ENCODE measurements at regions not wholly inside any gene's neighbourhood (a gene's known extent, or its start where the extent isn't known, plus 50 kb on each side); places are given as distances from the start of the nearest gene placed in this dataset.
"Not testable (repeated sequence)": the region's sequence is repeated elsewhere in the genome, so short reads cannot be mapped to it uniquely, and the experiment has no call there.

GRCh38 chr3:103926936-103927335 is 1439.8 kb upstream of the ALCAM start:
- DNase-seq, result no peak

- no peak for DNase-seq
These were observed 1438.8 kb upstream of the ALCAM start for GRCh38 chr3:103927896-103928295.

- no peak for DNase-seq
These were observed 1429.6 kb upstream of the ALCAM start for GRCh38 chr3:103937094-103937493.

GRCh38 chr3:103947062-103947461 is 1419.6 kb upstream of the ALCAM start:
- no peak for DNase-seq

GRCh38 chr3:103949693-103950092 is 1417.0 kb upstream of the ALCAM start:
- no peak for DNase-seq

GRCh38 chr3:103950676-103951075 is 1416.0 kb upstream of the ALCAM start:
- no peak for DNase-seq

GRCh38 chr3:103953796-103954195 is 1412.9 kb upstream of the ALCAM start:
- DNase-seq, result no peak

GRCh38 chr3:103960819-103961218 is 1405.9 kb upstream of the ALCAM start:
- DNase-seq, result no peak

- no peak for DNase-seq
These were observed 1403.1 kb upstream of the ALCAM start for GRCh38 chr3:103963599-103963998.

- no peak for DNase-seq
These were observed 1400.9 kb upstream of the ALCAM start for GRCh38 chr3:103965764-103966163.

GRCh38 chr3:103966749-103967148 is 1400.0 kb upstream of the ALCAM start:
- DNase-seq, result no peak

- DNase-seq, result no peak
These were observed 1398.6 kb upstream of the ALCAM start for GRCh38 chr3:103968131-103968530.

GRCh38 chr3:103968751-103969150 is 1398.0 kb upstream of the ALCAM start:
- DNase-seq, result peak; percentile 2

GRCh38 chr3:103976931-103977339 is 1389.8 kb upstream of the ALCAM start:
- DNase-seq, result no peak

GRCh38 chr3:103977417-103977816 is 1389.3 kb upstream of the ALCAM start:
- DNase-seq, result no peak

GRCh38 chr3:103991461-103992115 is 1375.1 kb upstream of the ALCAM start:
- peak; percentile 47 for DNase-seq

GRCh38 chr3:103992469-103992868 is 1374.2 kb upstream of the ALCAM start:
- no peak for DNase-seq

- DNase-seq, result no peak
These were observed 1361.8 kb upstream of the ALCAM start for GRCh38 chr3:104004956-104005355.

- DNase-seq, result no peak
These were observed 1360.9 kb upstream of the ALCAM start for GRCh38 chr3:104005815-104006214.

GRCh38 chr3:104018541-104018940 is 1348.2 kb upstream of the ALCAM start:
- DNase-seq, result no peak

- no peak for DNase-seq
These were observed 1335.1 kb upstream of the ALCAM start for GRCh38 chr3:104031598-104031997.

GRCh38 chr3:104032283-104032682 is 1334.4 kb upstream of the ALCAM start:
- DNase-seq, result no peak

- no peak for DNase-seq
These were observed 1325.8 kb upstream of the ALCAM start for GRCh38 chr3:104040896-104041295.

GRCh38 chr3:104043001-104043543 is 1323.6 kb upstream of the ALCAM start:
- DNase-seq, result not testable (repeated sequence)

- DNase-seq, result no peak
These were observed 1322.7 kb upstream of the ALCAM start for GRCh38 chr3:104044002-104044401.

Measured in OCI-M1 (cell line).